HK-2 (cell line): ENCODE measurements at regions not wholly inside any gene's neighbourhood (a gene's known extent, or its start where the extent isn't known, plus 50 kb on each side); places are given as distances from the start of the nearest gene placed in this dataset.
"Not testable (repeated sequence)": the region's sequence is repeated elsewhere in the genome, so short reads cannot be mapped to it uniquely, and the experiment has no call there.

Experiments
- DNase-seq: peaks from one replicate; pipeline ENCODE4 v3.0.0-alpha.2; 2018; ENCODE audit not compliant: unreplicated experiment

DNA sequence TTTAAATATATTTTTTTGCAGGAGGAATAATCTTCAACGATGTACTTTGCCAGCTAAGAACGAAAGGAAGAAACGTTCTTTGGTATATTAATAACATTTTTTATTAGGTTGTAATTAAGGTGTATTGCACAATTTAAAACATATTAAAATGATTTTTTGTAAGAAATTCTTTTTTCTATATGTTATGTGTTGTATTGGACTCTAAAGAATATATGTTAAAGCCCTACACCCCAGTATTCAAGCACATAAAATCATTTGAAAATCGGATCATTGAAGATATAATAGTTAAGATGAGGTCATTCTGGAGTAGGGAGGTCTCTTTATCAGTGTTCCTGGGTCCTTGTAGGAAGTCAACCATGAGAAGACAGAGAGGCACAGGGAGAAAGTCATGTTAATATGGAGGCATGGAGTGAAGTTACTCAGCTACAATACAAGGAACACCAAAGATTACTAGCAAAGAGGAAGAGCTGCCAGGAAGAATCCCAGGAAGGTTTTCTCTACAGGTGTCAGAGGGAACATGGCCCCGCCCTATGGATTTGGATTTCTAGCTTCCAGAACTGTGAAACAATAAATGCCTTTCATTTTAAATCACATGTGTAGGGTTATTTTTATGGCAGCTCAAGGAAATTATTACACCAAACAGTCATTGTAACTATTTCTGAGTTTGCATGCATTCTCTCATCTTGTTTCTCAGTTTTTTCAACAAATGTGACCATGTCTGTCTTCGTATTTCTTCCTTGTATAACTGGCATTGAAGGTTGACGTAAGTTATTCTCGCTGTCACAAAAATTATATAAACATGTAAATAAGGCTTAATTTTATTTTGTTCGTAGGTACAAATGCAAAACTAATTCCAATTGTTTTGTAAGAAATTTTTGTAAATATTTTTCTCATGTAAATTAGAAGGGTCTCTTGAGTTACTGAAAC, 75.4 kb upstream of the VPREB1 start:
- no peak for DNase-seq

DNA sequence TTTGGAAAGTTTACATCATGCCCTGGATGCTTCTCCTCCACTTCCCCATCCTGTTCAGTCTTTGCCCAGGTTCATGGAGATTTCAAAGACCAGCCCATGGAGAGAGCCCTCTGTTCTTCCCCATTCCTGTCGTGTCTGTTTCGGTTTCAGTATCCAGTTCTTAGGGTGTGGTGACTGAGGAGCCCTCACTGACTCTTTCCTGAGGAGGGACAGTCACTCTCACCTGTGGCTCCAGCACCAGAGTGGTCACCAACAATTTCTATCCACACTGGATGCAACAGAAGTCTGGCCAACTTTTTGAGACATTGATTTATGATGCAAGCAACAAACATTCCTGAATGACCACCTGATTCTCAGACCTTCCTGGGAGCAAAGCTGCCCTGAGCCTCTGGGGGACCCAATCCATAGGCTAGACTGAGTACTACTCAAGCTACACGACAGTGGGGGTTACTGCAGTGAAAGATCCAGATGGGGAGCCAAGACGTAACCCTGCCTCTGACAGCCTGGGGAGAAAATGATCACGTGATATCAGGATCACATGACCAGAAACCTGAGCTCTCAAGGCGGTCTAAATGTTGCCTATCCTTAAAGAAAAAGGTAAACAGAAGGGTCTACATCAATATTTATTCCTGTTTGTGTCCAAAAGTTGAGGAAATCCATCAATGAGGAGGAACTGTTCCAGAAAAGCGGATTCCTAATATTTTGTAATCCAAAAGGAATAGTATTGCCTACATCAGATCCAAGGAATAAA, 76.2 kb upstream of the VPREB1 start:
- DNase-seq, result no peak

DNA sequence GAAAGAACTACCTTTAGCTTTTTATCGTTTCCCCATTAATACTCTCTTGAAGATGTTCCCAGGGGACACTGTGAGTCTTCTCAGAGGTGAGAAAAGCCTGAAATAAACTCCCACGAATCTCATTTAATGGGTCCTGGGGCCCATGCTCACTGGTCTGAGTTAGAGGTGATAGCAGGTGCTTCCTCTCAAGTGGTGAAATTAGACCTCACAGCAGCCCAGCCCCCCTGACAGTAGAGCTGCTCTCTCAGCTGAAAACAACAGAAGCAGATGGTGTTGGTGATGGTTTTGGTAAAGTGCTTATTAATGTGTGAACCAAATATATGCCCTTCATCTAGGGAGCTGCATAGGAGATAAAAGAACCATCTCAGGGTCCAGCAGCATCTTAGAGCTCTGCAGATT, 76.8 kb upstream of the VPREB1 start:
- DNase-seq, result no peak

DNA sequence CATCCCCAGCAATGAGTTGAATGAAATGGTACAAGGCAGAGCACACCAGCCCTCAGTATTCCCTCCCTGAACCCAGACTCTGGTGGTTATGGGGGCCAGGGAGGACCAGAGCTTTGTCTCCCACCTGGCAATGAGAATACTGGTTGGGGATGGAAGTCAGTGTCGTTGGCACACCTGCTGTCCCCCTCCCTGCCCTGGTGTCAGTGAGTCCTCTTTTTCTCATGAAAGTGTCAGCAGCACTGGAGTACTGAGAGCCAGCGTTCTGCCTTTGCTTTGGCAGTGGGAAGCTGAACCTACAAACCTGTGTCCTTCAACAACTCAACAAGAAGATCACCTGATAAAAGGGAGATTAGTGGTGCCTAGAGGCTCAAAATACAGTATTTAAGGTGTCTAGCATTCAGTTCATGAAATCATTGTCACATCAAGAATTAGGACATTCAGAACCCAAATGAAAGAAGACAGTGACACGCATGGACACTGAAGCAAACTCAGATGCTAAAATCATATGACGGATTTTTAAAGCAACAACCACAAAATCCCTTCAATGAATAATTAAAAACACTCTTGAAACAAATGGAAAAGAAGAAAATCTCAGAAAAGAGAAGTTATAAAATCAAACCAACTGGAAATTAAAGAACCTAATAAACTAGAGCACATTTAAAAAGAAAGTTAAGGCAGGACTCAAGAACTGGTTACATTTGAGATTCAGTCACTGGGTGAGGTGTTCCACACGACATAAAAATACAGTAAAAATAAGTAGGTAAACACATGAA, 77.5 kb upstream of the VPREB1 start:
- DNase-seq, result no peak

DNA sequence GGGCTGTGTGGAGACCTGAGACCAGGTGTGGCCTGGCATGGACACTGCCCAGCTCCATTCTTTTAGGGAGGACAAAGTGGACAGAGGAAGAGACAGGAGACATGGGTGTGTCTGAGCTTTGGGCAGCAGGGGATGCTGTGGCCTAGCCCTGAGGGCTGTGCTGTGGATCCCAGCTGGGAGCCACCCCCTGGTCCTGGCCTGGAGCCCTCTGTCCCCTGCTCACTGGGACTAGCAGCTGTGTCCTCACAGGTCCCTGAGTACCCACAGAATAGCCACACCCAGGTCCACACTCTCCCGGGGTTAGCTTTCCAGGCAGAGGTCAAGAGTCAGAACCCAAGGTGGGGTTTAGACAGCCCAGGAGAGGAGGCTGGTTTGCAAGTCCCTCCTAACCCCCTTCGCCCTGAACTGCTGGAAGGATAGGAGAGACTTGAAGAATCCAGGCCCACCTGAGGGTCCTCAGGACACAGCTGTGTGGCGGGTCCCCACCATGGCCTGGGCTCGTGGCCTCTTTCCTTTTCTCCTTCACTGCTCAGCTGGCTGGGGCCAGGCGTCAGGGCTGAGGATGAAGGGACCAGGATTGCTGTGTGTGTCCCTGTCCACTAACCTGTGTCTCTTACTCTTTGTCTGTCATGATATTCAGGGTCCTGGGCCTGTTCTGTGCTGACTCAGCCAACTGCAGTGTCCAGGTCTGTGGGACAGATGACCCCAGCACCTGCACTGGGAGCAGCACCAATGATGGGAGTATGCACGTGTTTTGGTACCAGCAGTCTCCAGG, 78.5 kb upstream of the VPREB1 start:
- DNase-seq, result no peak

DNA sequence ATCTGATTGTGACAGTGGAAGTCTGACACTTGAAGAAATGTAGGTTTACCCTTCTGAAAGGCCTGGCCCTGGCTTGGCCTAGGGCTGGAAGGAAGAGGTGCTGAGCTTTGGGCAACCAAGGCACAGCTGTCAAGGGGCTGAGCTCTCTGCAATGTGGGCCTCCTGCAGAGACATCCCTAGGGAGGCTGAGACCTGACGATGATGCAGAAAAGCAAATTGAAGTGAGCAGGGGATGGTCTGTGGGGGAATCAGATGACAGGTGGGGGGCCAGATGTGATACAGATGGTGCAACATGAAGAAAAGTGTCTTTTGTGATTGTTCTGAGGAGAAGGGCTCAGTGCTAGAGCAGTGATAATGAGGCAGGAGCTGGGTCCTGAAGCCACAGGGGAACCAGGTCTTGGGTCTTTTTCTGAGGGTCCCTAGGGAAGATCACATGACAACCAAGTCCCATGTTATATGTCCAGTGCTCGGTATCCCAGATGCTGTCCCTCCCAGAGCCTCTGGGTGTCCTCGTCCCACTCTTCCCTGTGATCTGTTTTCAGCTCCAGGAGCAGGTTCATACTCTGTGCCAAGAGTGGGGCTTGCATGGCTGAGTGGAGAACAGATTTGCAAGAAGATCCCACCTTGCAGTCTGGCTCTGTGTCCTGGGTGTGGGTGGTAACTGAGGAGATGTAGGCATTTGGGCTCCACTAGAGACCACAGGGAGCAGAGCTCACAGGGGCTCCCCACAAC, 79.9 kb upstream of the VPREB1 start:
- DNase-seq, result no peak

DNA sequence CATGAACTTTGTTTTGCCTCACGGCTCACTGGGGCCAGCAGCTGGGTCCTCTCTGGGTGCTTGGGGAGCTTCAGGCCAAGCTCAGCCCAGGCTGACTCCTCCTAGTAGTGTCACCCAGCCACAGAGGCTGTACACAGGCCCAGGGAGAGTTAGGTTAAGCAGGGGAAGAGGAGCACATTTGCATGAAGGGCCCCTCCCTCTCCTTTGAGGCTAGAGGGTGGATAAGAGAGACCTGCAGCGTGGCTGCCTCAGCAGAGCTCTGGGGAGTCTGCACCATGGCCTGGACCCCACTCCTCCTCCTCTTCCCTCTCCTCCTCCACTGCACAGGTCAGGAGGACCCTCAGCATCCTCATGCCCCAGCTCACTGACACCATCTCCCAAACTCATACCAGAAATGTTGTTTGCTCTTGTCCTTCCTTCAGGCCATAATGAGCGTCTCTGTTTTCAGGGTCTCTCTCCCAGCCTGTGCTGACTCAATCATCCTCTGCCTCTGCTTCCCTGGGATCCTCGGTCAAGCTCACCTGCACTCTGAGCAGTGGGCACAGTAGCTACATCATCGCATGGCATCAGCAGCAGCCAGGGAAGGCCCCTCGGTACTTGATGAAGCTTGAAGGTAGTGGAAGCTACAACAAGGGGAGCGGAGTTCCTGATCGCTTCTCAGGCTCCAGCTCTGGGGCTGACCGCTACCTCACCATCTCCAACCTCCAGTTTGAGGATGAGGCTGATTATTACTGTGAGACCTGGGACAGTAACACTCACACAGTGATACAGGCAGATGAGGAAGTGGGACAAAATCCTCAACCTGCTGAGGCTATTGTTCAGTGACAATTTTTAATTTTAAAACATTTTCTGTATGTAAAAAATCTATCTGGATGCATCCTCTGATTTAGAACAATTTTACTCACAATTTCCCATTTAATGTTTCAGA, 82.4 kb upstream of the VPREB1 start:
- no peak for DNase-seq

DNA sequence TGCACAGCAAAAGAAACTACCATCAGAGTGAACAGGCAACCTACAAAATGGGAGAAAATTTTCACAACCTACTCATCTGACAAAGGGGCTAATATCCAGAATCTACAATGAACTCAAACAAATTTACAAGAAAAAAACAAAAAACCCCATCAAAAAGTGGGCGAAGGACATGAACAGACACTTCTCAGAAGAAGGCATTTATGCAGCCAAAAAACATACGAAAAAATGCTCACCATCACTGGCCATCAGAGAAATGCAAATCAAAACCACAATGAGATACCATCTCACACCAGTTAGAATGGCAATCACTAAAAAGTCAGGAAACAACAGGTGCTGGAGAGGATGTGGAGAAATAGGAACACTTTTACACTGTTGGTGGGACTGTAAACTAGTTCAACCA, 83.8 kb upstream of the VPREB1 start:
- DNase-seq, result not testable (repeated sequence)

DNA sequence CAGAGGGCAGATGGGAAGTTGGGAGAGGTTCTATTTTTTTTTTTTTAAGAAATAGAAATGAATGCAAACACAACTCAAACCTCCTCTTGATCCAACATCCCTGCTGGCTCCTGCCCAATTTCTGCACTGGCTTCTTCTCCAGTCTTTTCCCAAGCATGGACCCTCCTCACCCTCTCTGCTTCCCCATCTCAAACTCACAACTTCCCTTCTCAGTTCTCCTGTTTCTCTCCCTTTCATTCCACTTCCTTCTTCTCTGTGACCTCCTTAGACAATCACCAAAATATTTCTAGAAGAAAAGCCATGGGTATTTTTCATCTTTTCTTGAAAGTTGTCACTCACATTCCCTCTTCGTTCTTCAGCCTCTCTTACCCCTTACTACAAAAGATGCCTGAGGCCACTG, 85.2 kb upstream of the VPREB1 start:
- no peak for DNase-seq

DNA sequence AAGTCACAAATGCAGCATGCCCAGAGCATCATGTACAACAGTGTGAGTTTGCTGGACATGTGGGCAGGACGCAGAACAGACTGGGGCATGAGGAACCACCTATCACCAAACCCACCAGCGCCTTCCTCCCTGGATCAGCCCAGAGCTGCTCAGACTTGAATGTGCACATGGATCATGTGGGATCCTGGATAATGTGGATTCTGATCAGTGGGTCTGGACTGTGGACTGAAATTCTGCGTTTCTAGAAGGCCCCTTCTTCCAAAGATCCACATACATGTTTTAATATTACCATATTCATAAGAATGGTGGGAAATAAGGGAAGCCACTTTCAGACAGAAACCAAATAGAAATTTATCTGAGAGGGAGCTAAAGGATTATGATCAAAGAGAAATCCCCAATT, 85.6 kb upstream of the VPREB1 start:
- DNase-seq, result no peak

DNA sequence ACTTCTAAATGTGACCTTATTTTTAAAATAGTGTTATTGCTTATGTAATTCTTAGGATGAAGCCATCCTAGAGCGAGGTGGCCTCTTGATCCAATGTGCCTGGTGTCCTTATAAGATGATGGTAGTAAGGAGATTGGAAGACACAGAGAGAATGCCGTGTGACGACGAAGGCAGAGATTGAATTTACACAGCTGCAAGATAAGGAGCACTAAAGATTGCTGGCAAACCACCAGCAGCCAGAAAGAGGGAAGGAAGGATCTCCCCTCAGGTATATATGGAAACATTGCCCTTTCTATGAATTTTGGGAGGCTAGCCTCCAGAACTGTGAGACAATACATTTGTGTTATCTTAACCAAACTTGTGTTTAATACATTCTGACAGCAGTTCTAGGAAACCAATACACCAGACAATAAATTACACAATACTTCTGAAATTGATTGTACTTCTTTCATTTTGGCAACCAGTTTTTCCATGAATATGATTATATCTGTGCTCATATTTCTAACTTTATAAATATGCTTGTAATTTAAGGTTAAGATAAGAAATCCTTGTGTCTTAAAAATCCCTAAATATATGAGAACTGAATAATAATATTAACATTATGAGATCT, 86.3 kb upstream of the VPREB1 start:
- DNase-seq, result no peak

DNA sequence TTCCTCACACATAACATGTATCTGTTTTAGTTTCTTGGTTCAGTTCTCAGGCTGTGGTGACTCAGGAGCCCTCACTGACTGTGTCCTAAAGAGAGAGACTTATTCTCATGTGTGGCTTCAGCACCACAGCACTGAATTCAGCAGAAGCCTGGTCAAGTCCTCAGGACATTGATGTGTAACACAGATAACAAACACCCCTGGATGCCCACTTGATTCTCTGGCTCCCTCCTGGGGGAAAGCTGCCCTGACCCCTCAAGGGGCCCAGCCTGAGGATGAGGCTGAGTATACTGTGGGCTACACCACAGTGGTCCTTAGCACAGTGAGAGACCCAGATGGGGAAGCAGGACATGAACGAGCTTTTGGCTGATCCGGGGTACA, 87.2 kb upstream of the VPREB1 start:
- no peak for DNase-seq

DNA sequence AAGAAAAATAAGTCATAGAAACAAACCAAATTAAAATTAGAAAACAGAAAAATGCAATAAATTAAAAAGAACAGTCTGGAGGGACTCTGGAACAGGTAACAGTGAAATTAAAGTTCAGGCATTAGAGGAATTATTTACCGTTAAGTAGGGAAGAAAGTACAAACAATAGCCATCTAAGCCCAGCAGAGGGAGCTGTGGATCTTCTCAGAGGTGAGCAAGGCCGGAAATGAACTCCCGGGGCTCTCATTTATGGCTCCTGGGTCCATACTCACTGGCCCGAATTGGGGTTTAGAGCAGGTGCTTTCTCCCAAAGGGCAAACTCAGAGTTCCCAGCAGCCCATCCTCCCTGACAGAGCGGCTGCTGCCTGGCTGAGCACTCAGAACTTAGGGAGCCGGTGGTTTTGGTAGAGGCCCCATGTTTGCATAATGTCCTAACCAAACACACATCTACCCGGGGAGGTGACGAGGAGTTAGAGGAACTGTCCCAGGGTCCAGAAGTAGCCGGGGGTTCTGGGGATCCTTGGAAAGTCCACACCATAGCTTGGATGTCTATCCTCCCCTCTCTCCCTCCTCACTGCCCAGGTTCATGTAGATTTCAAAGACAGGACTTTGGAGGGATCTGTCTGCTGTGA, 87.8 kb upstream of the VPREB1 start:
- DNase-seq, result peak; percentile 46

DNA sequence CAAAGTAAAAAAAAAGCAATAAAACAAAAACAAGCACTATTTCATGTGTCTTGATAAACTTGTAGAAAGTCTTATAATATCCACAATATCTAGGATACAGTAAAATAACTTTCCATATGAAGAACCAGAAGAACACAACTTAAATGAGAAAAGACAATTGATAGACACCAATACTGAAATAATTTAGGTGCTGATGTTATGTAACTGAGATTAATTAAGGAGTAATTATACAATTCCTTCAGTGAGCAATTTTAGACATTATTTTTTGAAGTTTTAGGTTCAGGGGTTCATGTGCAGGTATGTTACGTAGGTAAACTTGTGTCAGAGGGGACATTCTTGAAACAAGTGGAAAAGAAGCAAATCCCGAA, 88.3 kb upstream of the VPREB1 start:
- no peak for DNase-seq

DNA sequence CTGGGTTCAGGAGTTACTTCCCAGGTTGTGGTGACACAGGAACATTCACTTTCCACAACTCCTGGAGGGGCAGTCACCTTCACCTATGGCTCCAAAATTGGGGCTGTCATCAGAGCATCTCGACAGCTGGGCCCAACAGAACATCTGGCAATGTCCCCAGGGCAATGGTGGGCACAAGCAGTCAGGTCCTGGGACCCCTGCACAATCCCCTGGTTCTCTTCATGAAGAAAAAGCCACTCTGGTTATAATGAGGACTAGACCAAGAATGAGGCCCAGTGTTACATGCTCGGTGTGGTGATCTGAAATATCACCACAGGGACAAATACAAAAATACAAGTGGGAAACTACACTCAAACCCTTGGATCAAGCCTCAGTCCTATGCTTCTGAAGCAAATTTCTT, 89.0 kb upstream of the VPREB1 start:
- no peak for DNase-seq

DNA sequence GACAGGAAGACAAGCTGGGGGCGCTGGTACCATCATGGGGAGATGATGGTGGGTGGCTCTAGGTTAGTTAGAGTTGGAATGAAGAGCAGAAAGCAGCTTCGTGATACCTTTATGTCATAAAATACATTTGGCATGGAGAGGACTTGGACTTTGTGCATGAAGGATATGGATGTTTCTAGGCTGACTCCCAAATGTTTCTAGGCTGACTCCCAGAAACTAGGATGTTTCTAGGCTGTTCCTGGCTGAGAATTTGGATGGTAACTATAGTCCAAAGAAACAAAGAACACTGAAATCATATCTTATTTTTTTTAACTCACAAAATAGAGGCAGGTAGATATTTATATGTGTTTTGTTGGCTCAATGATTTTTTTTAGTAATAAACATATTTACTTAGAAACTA, 89.4 kb upstream of the VPREB1 start:
- no peak for DNase-seq

DNA sequence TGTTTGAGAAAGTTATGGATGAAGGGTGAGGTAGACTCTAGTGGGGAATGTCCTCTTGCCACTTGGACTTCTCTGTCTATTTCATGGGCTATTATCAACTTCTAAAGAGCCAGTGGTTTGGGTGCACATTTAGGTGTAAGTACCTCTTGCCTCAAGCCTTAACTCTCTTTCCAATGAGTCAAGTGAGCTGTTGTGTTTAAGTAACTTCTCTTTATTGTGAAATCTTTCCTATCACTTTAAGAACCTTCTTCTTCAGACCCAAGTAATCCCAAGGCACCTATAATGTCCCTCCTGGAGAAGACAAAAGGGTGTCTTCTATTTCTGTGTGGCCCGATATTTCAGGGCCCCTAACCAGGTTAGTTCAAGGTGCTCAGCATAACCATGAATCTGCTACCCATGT, 90.5 kb upstream of the VPREB1 start:
- no peak for DNase-seq

DNA sequence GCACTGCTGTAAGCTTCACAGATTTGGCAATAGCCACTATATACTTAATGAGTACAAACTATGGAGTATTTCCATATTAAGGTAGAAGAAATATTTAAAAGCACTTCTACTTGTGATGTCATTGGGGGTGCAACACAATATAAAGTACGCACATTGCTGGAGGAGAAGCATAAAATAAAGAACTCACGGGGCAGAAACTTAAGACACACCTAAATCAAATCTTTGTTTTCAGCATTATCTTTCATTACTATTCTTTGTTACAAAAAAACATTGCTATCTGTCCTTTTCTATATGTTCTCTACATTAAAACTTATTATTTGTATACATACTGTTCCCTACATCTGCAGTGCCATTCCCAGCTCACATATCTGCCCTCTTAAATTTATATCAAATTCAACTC, 93.3 kb upstream of the VPREB1 start:
- no peak for DNase-seq

DNA sequence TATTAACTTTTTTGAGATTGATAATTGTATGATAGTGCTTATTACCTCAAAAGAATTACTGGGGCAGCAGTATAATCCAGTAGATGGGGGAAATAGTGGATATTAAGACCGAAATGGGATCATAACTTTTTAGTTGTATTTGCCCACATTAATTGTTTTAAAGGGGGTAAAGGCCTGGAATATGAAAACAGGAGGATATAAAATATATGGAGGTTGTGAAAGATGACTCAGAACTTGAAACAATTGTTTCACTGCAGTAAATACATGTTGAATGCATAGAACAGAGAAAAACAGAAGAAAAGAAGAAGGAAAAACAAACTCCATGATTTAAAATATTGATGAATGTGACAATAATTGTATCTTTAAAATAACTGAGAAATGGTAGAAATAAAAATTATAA, 94.1 kb upstream of the VPREB1 start:
- DNase-seq, result no peak
